PC-3 (cell line): ENCODE measurements at regions not wholly inside any gene's neighbourhood (a gene's known extent, or its start where the extent isn't known, plus 50 kb on each side); places are given as distances from the start of the nearest gene placed in this dataset.

ENCODE experiments used
- ATAC-seq: fragments of 200-7000 bp; cut with Tn5 transposase; 2 replicates; pipeline ENCODE4 v1.9.1; 2020; ENCODE audit warnings: mild to moderate bottlenecking, moderate library complexity
- BruUV-seq: library from RNA; stranded (reverse); fragments of 400-500 nt; replicated peaks from 2 replicates; lab custom pipeline; 2021; lab: Mats Ljungman, UMichigan
- CTCF ChIA-PET: fragments of 300-600 bp; sonication (Branson Sonifier 250); formaldehyde crosslinking; loops from one replicate; lab custom pipeline; 2022; ENCODE audit warnings: antibody characterized with exemption; lab: Charles Lee
- POLR2A ChIA-PET: fragments of 300-600 bp; sonication (Branson Sonifier 250); formaldehyde crosslinking; loops from one replicate; lab custom pipeline; 2022; ENCODE audit warnings: antibody characterized with exemption; ENCODE audit not compliant: unreplicated experiment; lab: Charles Lee
- DNase-seq: peaks from one replicate; pipeline ENCODE4 v3.0.0-alpha.2; 2015
- H2AFZ ChIP-seq: fragments of 300-600 bp; sonication (generic); 2 replicates; pipeline ENCODE4 v1.6.0; 2016; ENCODE audit warnings: antibody characterized with exemption, low read length
- H3F3A ChIP-seq: fragments of 300-600 bp; sonication (generic); one replicate; pipeline ENCODE4 v1.6.0; 2017; ENCODE audit warnings: antibody characterized with exemption, low read length, control low read depth, mild to moderate bottlenecking; ENCODE audit not compliant: unreplicated experiment
- H3K27ac ChIP-seq: fragments of 300-600 bp; sonication (generic); 2 replicates; pipeline ENCODE4 v1.5.1; 2016; ENCODE audit warnings: mild to moderate bottlenecking, low read length
- H3K27me3 ChIP-seq: fragments of 300-600 bp; sonication (generic); 2 replicates; pipeline ENCODE4 v1.6.1; 2016; ENCODE audit warnings: low read length, mixed read lengths
- H3K36me3 ChIP-seq: fragments of 300-600 bp; sonication (generic); 2 replicates; pipeline ENCODE4 v1.6.1; 2016; ENCODE audit warnings: low read depth, mixed run types, low read length, mixed read lengths
- H3K4me1 ChIP-seq: fragments of 300-600 bp; sonication (generic); 2 replicates; pipeline ENCODE4 v1.5.1; 2016; ENCODE audit warnings: low read length; ENCODE audit not compliant: insufficient read depth
- H3K4me2 ChIP-seq: fragments of 300-600 bp; sonication (generic); 2 replicates; pipeline ENCODE4 v1.6.0; 2016; ENCODE audit warnings: low read length
- H3K4me3 ChIP-seq: fragments of 300-600 bp; sonication (generic); 2 replicates; pipeline ENCODE4 v1.5.1; 2016; ENCODE audit warnings: mild to moderate bottlenecking, low read length, mixed read lengths
- H3K79me2 ChIP-seq: fragments of 300-600 bp; sonication (generic); 2 replicates; pipeline ENCODE4 v1.6.1; 2017; ENCODE audit warnings: low read length, mixed read lengths
- H3K9ac ChIP-seq: fragments of 300-600 bp; sonication (generic); 2 replicates; pipeline ENCODE4 v1.6.0; 2016; ENCODE audit warnings: mild to moderate bottlenecking, low read length
- H3K9me2 ChIP-seq: fragments of 300-600 bp; sonication (generic); replicated peaks from 2 replicates; pipeline ENCODE4 v1.6.1; 2016; ENCODE audit warnings: mixed run types, low read length, mixed read lengths
- H3K9me3 ChIP-seq: fragments of 300-600 bp; sonication (generic); 2 replicates; pipeline ENCODE4 v1.6.1; 2016; ENCODE audit warnings: low read length, mixed read lengths
- H4K20me1 ChIP-seq: fragments of 300-600 bp; sonication (generic); 2 replicates; pipeline ENCODE4 v1.6.1; 2016; ENCODE audit warnings: low read length, mixed read lengths
- CTCF ChIP-seq: fragments of 300-600 bp; sonication (generic); conservative IDR thresholded peaks from 2 replicates; pipeline ENCODE4 v1.5.1; 2017; ENCODE audit warnings: antibody characterized with exemption, low read depth, mild to moderate bottlenecking, low read length
- EZH2 ChIP-seq: fragments of 300-600 bp; sonication (generic); IDR thresholded peaks from one replicate; pipeline ENCODE4 v1.6.1; 2017; ENCODE audit warnings: antibody characterized with exemption, mild to moderate bottlenecking, low read length; ENCODE audit not compliant: unreplicated experiment
- EZH2phosphoT487 ChIP-seq: fragments of 300-600 bp; sonication (generic); IDR thresholded peaks from 2 replicates; pipeline ENCODE4 v1.6.1; 2018; ENCODE audit warnings: mild to moderate bottlenecking, antibody characterized with exemption, low read length, borderline replicate concordance
- intact Hi-C: fragments of 100-400 bp; cut with micrococcal nuclease; formaldehyde crosslinking; loops from 2 replicates; pipeline ENCODE4 v1.9.0; 2023

- no peak for DNase-seq
- H3K4me3 ChIP-seq, result no peak overlapping the region
- no peaks in the 10 kb centered on the region for H4K20me1 ChIP-seq
- H3K4me2 ChIP-seq, result no peak overlapping the region
- intact Hi-C loops, result no loop called here
- no TSS peak for BruUV-seq
- no peak overlapping the region for H2AFZ ChIP-seq
- no peaks in the 10 kb centered on the region for H3F3A ChIP-seq
- TF ChIP-seq EZH2phosphoT487 (no peak), CTCF (no peak), EZH2 (no peak)
- H3K4me1 ChIP-seq, result no peaks in the 10 kb centered on the region
- H3K27ac ChIP-seq, result no peak overlapping the region
- no peaks in the 10 kb centered on the region for H3K27me3 ChIP-seq
- H3K79me2 ChIP-seq, result no peaks in the 10 kb centered on the region
- ChIA-PET CTCF (no interaction called here), POLR2A (no interaction called here)
- no peaks in the 10 kb centered on the region for H3K9me2 ChIP-seq
- 0 out of 2 replicates have a peak, but pooled peaks cover 3% of the 10 kb centered on the region for H3K9me3 ChIP-seq
- H3K36me3 ChIP-seq, result no peaks in the 10 kb centered on the region
- no peak overlapping the region for H3K9ac ChIP-seq
- no peak for ATAC-seq
Measured at GRCh38 chr7:52302765-52303520, 732.5 kb upstream of the POM121L12 start.

GRCh38 chr7:52297128-52297527 is 738.3 kb upstream of the POM121L12 start:
- ChIA-PET CTCF (no interaction called here), POLR2A (no interaction called here)
- no peak for TF ChIP-seq EZH2
- no peak for TF ChIP-seq EZH2phosphoT487
- TF ChIP-seq CTCF, result no peak
- H2AFZ ChIP-seq, result no peak overlapping the region
- ATAC-seq (no peak), DNase-seq (no peak)
- H3K9me2 ChIP-seq, result no peaks in the 10 kb centered on the region
- no peaks in the 10 kb centered on the region for H3K36me3 ChIP-seq
- H3K27me3 ChIP-seq, result no peaks in the 10 kb centered on the region
- no peak overlapping the region for H3K4me3 ChIP-seq
- no peak overlapping the region for H3K4me2 ChIP-seq
- no peaks in the 10 kb centered on the region for H3K79me2 ChIP-seq
- BruUV-seq, result no TSS peak
- H4K20me1 ChIP-seq, result no peaks in the 10 kb centered on the region
- no peak overlapping the region for H3K27ac ChIP-seq
- intact Hi-C loops, result no loop called here
- no peak overlapping the region for H3K9ac ChIP-seq
- H3K9me3 ChIP-seq, result 0 out of 2 replicates have a peak, but pooled peaks cover 7% of the 10 kb centered on the region
- H3F3A ChIP-seq, result no peaks in the 10 kb centered on the region
- H3K4me1 ChIP-seq, result no peaks in the 10 kb centered on the region

GRCh38 chr7:52294942-52295341 is 740.5 kb upstream of the POM121L12 start:
- Histone ChIP-seq H3K36me3 (no peaks in the 10 kb centered on the region), H3K27me3 (no peaks in the 10 kb centered on the region), H3F3A (no peaks in the 10 kb centered on the region), H3K9me3 (0 out of 2 replicates have a peak, but pooled peaks cover 4% of the 10 kb centered on the region), H3K27ac (no peak overlapping the region), H3K9me2 (no peaks in the 10 kb centered on the region), H2AFZ (no peak overlapping the region), H3K4me3 (no peak overlapping the region), H3K79me2 (no peaks in the 10 kb centered on the region), H3K4me1 (no peaks in the 10 kb centered on the region), H3K9ac (no peak overlapping the region), H4K20me1 (no peaks in the 10 kb centered on the region), H3K4me2 (no peak overlapping the region)
- ATAC-seq, result no peak
- no TSS peak for BruUV-seq
- TF ChIP-seq CTCF (no peak), EZH2phosphoT487 (no peak), EZH2 (no peak)
- CTCF ChIA-PET, result no interaction called here
- POLR2A ChIA-PET, result no interaction called here
- DNase-seq, result no peak
- intact Hi-C loops, result no loop called here
